Sciatic nerve (tissue), 2 donors: ENCODE measurements at regions not wholly inside any gene's neighbourhood (a gene's known extent, or its start where the extent isn't known, plus 50 kb on each side); places are given as distances from the start of the nearest gene placed in this dataset.

Source experiments
- ATAC-seq: fragments of 200-7000 bp; cut with Tn5 transposase; one replicate; pipeline ENCODE4 v1.9.1; 2020; ENCODE audit warnings: mild to moderate bottlenecking, moderate library complexity
- DNase-seq: peaks from one replicate; pipeline ENCODE4 v3.0.0-alpha.2; 2020; ENCODE audit warnings: low spot score
- intact Hi-C: fragments of 100-400 bp; cut with DNase I; formaldehyde crosslinking; loops from one replicate; pipeline ENCODE4 v1.14.2; 2022
- donor health status: DM: no; HTN: no; CAD: no.
- donor health status: DM: no; HTN: no; CAD: no.

DNA sequence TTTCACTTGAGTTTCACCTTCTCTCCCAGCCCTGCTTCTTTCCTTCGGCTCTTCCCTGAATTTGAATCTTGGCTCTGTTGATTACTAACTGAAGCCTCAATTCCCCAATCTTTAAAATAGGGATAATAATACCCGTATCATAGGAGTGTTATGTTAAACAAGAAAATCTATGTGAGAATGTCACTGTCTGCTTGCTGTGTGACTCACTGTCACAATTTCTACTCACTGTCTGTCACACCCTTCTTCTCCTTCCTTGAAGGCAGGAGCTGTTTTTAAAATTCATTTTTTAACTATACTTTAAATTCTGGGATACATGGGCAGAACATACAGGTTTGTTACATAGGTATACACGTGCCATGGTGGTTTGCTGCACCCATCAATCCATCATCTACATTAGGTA is 141.6 kb upstream of the CXCR4 start:
- intact Hi-C loops, result no loop called here
- ATAC-seq (no peak), DNase-seq (no peak)

DNA sequence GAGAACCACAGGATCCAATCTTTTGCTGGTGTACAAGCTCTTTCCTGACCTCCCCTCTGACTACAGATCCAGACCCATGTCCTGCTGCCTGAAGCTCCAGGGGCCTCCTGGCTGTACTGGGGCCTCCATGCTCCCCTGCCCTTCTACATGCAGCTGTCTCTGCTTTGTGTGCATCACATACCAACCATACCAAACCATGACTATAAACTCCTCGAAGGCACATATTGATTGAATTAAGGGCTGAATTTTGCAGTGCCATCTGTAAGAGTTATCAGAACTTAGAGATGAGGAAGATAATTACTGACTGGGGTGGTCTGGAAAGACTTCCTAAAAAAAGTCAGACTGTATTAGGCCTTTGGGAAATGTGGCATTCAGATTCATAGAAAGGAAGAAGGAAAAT is 139.9 kb upstream of the CXCR4 start:
- DNase-seq, result no peak
- intact Hi-C loops, result no loop called here
- ATAC-seq, result no peak

DNA sequence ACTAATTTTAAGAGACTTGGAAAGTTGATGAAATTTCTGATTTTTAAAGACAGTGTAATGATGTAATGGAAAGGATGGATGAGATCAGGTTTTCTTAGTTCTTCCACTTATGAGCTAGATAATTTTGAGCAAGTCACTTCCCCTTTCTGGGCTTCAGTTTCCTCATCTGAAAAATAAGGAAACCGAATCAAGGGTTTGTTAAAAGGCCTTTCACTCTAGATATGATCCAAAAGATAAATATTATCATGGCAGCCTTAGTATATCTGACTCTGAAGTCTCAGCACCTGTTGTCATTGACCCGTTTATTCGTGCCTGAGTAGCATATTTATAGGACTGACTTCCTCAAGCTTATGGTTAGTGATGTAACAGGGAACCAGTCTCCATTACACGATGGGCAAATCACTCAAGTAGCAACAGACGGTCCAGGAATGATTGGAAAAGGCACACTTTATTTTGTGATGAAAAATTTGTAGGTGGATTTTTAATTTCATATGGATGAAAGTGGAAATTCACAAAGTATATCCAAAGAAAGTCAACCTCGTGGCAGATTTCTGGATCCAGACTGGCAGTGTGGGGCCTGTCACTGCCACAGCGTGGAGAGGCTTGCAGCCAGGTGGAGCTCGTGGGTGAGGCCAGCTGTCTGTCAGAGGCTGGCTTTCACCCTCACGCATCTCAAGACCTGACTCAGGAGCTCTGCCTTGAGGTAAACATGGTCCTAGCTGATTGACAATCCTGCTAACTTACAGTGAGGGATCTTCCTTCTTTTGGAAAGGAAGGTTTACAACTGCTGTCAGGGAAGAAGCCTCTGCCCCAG is 137.9 kb upstream of the CXCR4 start:
- ATAC-seq (peak; percentile 9), DNase-seq (no peak)
- intact Hi-C loops, result no loop called here

GRCh38 chr2:136255127-136255526 is 137.2 kb upstream of the CXCR4 start:
- ATAC-seq, result no peak
- intact Hi-C loops, result no loop called here
- no peak for DNase-seq

GRCh38 chr2:136254681-136255080 is 136.7 kb upstream of the CXCR4 start:
- ATAC-seq, result no peak
- DNase-seq, result no peak
- intact Hi-C loops, result no loop called here

DNA sequence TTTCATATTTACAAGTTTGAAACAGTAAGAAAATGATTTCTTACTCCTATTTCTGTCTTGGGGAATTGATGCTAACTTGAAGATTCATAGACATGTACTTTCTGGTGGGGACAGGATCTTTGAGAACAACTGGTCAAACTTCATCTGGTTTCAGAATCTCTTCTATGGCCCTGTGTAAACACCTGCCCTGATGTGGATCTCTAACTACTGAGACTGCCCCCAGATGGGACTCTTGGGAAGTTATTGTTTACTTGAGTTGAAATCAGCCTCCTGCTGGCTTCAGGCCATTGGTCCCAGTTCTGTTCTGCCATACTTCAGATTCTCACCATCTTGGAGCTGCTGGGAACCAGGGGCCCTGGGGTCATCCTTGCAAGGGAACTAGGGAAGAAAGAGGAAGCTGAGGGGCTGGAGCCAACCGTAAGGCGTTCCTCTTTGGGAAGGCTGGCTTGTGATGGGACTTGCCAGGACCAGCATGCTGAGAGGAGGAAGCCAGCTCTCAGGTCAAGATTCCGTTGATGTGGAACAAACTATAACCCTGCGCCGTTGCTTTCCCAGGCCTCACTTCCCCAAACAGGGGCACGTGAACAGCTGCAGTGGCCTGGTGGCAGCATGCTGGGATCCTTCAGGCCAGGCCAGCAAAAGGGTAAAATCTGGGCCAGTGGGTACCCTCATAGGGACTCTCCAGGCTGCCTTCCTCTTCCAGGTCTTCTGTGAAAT is 135.5 kb upstream of the CXCR4 start:
- ATAC-seq, result peak; percentile 59

GRCh38 chr2:136251885-136252585 is 134.1 kb upstream of the CXCR4 start:
- ATAC-seq (peak; percentile 36), DNase-seq (no peak)
- intact Hi-C loops, result no loop called here

More for the DNA sequence above, 135.5 kb upstream of the CXCR4 start:
- DNase-seq, result no peak
- intact Hi-C loops, result no loop called here

GRCh38 chr2:136251197-136251884 is 133.4 kb upstream of the CXCR4 start:
- ATAC-seq, result peak; percentile 15
- no peak for DNase-seq
- intact Hi-C loops, result no loop called here

DNA sequence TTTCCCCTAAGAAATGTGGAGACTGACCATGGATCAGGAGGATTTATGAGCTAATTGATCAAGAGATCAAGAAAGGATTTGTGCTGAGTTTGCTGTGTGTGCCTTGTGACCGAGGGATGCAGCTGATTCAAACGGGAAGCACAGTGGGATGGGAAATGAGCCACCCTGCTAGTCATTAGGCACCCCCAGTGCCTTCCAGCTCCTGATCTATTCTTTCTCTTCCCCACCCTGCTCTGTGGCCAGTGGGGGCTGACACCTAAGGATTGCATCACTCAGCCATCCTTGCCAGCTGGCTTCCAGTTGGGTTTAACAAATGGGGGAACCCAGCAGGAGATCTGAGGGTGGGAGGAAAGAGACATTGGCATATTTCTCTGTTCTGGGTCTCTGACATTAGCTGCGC is 132.2 kb upstream of the CXCR4 start:
- no peak for ATAC-seq
- intact Hi-C loops, result no loop called here
- DNase-seq, result no peak

- intact Hi-C loops, result no loop called here
- DNase-seq, result no peak
- ATAC-seq, result no peak
Measured at GRCh38 chr2:136248907-136249306, 131.0 kb upstream of the CXCR4 start.

- intact Hi-C loops, result no loop called here
- ATAC-seq, result peak; percentile 74
- no peak for DNase-seq
Measured at GRCh38 chr2:136248242-136248641, 130.3 kb upstream of the CXCR4 start.

DNA sequence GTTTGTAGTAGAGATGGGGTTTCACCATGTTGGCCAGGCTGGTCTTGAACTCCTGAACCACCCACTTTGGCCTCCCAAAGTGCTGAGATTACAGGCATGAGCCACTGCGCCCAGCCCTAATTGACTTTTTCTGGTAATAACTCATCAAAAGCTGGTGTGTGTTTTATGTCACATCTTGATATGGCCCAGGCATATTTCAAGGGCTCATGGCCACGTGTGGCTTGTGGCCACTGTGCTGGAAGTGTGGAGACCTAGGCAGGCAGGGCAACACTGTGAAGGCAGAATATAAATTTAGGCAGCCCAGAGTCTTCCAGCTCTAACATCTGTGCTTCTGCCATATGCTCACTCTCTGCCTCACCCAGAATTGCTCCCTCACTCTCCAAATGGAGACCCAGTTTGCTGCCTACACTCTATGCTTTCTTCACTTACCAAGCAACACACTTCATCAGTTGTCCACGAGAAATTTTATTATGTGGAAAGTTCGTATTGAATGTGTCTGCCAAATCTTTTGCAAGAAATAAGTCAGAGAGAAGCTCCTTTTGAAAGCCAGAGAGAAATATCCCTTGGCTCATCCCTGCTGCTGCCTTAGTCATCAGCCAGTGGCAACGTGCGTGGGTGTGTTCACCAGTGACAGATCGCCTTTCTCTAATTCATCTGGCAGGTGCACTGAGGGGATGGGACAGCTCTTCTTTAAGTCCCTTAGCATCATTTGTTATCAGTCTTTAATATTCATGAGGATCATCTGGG is 129.4 kb upstream of the CXCR4 start:
- DNase-seq (no peak), ATAC-seq (peak; percentile 67)
- intact Hi-C loops, result no loop called here

DNA sequence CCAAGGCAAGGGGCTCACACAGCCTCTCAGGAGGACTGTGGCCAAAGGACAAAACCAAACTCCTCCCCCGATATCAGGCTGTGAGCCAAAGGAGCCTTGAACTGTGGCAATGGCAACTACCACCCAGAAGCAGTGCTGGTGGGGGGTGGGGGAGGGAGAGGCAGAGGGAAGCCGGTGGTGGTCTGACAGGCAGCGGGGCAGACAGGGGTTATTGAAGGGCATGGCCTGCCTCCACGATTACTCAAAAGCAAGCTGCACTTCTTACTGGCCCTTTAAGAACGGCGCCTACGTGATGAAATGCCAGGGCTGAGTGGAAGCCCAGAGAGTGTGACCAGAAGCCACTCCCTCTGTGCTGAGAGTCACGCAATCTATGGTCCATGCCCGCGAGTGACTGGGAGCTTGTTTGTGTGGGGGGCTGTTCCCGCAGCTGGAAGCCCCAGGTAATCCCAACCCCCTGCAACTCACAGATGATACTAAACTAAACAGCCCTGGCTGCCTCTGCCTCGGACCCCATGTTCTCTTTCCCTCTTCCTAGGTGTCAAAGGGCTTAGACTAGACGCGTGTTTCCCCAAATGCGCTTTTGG is 128.2 kb upstream of the CXCR4 start:
- ATAC-seq (peak; percentile 42), DNase-seq (no peak)
- intact Hi-C loops, result no loop called here

DNA sequence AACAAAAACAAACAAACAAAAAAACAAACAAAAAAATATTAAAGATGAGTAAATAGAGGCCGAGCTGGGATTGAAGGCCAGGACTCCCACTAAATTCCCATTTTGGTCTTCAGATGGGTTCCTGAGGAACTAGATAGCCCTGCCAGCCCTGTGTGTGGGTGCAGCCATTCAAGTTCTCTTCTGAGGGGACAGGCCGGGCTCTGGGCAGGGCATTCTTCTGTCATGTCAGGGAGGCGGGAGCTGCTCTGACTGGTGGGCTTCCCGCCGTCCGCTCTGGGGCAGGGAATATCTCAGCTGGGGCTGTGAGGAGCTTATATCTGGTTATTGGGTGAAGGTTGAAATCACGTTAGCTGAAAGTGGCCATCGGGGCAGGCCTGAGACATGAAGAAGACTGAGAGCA is 127.3 kb upstream of the CXCR4 start:
- DNase-seq (no peak), ATAC-seq (no peak)
- intact Hi-C loops, result no loop called here

- ATAC-seq, result no peak
- DNase-seq, result no peak
- intact Hi-C loops, result no loop called here
Measured at GRCh38 chr2:136244536-136244885, 126.6 kb upstream of the CXCR4 start.

GRCh38 chr2:136243638-136244535 is 125.9 kb upstream of the CXCR4 start:
- ATAC-seq (no peak), DNase-seq (no peak)
- intact Hi-C loops, result no loop called here

- no peak for DNase-seq
- intact Hi-C loops, result no loop called here
- no peak for ATAC-seq
Measured at GRCh38 chr2:136242687-136243277, 124.8 kb upstream of the CXCR4 start.
